Skeletal muscle cell (primary cell): ENCODE measurements at regions not wholly inside any gene's neighbourhood (a gene's known extent, or its start where the extent isn't known, plus 50 kb on each side); places are given as distances from the start of the nearest gene placed in this dataset.

ENCODE experiments used
- DNase-seq: peaks from one replicate; pipeline ENCODE4 v3.0.0-alpha.2; 2010; ENCODE audit warnings: low read depth
- H3K4me3 ChIP-seq: 2 replicates; pipeline ENCODE4 v1.5.1; 2011; ENCODE audit warnings: low read depth, mild to moderate bottlenecking, control low read depth, low read length, moderate library complexity

DNA sequence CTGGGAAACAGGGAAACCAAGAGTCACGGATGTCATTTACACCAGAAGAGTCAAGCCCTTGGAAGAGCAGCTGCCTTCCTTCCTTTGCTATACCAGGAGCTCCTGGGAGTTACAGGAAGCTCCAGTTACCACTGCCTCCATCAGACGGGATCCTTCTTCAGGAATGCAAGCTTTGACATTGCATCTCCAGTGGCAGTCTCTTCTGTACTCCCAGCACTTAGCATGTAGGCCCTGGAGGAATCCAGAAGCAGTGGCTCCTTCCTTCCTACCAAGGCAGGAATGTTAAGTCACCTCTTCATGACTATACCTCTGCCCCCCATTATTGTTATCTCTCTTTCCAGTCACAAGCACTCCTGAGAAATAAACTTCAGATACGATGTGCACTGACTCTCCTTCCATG, 836.0 kb downstream of the MAFB start:
- DNase-seq = no peak
- H3K4me3 ChIP-seq = no peak overlapping the region

DNA sequence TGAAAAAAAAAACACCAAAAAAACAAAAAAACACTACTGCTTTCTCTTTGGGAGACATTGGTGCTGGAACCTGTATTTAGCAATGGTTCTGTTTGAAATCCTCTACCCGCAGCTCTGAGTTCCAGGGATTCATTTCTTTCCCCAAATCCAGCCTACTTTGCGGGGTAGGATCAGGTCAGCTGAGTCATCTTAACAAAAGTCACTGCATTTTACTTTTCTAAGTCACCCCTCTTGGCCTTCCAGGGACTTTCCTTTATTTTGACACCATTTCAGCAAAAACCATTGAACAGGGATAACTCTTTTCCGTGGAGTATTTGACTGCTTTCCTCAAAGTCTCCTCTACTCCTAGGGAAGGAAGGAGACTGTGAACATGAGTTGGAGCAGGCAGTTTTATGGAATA, 837.6 kb downstream of the MAFB start:
- no peak overlapping the region for H3K4me3 ChIP-seq
- DNase-seq = no peak

DNA sequence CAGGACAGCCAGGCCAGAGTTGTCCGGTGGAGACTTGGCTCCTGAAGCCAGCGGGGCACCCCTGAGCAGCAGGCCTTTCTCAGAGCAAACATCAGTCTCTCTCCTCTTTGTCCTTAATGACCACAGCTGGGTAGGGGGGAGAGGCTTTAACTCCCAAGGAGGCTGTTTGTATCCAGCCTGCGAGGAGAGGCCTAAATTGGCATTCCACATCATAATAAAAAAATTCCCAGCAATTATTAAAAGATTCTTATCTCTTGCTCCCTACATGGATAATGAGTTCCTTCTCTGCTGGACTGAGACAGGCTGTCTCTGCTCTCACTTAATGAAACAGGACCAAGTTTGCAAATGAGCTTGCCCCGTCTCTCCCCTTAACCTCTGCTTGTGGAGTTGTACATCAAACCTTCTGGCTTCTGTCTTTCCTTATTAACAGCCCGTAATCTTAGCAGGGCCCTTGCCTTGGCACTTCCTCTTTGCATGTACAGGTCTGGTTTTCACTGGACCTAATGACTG, 838.2 kb downstream of the MAFB start:
- H3K4me3 ChIP-seq = no peak overlapping the region
- DNase-seq = no peak

DNA sequence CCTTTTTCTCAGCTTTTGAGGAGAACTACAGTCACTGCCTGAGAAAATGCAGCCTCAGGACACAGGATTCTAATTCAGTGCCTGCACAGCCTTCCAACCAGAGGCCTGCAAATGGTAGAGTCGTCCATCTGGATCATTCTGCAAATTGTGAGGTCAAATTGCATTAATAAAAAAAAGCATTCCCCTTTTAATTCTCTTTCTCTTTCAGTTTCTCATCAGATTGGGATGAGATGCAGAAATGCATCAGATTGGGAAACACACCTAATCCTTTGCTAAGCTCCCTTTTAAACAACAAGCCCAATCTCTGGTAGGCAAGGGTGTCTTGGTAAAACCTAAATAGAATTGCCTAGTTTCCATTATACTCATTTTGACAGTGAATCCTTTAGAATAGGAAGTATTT, 838.8 kb downstream of the MAFB start:
- DNase-seq = no peak
- no peak overlapping the region for H3K4me3 ChIP-seq

DNA sequence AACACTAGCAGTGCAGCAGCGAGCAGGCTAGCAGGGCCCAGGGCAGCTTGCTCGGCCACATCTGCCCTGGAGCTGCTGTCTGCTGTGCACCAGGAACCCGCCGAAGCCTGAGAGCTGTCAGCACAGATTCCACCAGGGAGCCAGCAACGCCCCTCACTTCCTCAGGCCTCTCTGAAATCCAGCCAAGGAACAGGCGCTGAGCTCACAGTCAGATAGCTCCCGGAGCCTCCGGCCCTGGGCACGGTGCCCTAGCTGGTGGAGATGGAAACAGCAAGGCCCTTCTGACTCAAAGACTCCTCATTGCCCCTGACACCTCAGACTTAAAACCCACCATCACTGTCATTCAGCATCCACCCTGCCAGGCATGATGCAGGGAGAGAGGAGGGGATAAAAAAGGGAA, 839.4 kb downstream of the MAFB start:
- DNase-seq = peak; percentile 85
- H3K4me3 ChIP-seq = no peak overlapping the region

DNA sequence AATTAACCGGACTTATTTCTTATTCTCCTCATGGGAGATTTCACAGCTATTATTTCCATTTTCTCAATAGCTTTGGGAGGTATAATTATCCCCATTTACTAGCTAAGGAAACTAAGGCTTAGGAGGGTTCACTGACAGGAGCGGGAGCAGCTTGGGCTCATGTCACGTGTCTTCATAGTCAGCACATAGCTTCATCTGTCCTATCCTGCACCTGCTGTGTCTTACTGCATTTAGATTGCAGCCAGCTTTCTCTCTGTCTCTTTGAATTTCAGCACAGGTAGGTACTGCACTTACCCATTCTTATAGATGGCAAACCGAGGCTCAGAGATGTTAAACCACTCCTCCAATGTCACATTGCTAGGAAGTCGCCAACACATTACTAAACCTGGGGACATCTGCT, 839.9 kb downstream of the MAFB start:
- H3K4me3 ChIP-seq = no peak overlapping the region
- no peak for DNase-seq

DNA sequence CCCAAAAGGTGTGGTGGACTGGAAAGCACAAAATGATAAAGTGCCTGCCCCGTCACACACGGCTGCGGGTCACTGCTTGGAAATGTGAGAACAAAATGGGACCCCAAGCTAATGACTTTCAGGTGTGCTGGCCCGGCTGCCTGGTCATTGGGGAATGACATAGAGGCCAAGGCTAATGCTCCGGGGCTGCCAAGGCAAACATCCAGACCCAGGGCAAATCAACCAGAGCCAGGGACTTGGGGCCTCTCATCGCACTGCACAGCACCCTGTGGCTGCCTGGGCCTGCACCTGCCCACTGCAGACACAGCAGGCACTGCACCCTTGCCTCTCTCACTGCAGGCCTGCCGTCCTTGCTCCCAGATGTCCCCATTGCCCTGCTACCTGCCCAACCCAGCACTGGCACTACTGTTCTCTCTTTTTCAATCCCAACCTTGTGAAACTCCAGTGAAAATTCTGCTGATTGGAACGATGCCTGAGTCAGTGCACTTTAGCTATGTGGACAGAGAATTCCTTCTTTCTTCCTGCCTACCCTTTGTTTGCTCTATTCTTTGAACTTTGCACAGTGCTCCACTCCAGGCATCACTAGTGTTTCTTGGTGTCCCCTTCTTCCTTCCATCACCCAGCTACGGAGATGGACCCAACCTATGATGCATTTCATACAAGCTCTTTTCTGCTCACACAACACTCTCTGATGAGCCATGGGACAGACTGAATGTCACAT, 849.5 kb downstream of the MAFB start:
- no peak for DNase-seq
- H3K4me3 ChIP-seq = no peak overlapping the region

DNA sequence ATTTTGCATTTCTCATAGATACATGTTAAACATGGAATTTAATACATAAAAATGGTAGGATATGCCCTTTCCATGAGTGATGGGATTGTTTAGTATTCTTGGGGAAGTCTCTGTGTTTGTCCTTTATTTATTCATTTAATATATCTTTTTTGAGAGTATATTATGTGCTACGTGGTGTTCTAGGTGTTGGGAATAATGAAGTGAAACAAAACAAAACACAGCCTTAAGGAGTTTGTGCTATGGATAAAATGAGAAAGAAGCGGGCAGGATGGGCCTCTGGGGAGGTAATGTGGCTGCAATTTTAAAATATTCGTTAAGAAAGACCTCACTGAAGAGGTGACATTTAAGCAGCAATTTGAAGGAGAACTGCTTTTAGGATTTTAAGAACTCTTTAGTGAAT, 851.5 kb downstream of the MAFB start:
- no peak for DNase-seq
- H3K4me3 ChIP-seq = no peak overlapping the region

DNA sequence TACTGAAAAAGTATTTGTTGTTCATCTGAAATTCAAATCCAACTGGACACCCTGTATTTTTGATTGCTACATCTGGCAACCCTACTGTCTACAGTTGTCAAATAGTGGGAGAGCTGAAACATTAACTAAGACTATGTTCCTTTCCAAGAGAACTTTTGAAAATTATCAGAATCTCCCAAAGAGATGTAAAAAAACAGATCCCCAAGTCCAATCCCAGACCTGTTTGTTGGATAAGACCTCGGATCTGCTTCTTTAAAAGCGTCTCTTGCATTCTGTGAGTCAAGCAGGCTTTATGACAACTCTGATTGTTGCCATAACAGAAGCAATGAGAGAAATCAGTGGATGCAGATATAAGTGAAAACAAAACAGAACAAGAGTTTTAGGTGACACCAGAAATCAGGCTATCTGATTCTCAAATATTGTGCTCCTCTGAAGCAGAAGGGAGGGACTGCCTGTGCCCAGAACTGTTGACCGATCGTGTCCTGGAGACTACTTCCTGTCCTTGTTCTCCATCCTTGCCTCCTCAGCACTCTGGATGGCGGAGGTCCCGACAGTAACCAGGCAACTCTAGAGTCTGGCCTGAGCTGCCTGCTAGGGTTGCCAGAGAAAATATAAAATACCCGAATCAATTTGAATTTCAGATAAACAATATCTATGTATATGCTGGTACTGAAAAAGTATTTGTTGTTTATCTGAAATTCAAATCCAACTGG, 853.8 kb downstream of the MAFB start:
- no peak overlapping the region for H3K4me3 ChIP-seq
- DNase-seq = no peak

DNA sequence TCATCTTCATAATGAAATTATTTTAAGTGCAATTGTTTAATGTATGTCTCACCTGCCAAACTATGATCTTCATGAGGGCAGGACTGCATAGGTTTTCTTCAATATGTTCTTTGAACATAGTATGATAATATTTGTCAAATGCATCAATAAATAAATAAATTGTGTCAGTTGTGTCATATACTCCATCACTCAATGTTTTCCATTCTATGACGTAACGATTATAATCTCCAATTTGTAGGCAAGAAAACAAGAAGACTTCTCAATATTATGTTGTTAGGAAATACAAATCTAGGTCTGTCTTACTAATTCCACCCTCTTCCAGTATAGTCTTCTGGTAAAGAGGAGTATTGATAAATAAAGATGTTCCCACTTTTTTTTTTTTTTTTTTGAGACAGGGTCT, 858.1 kb downstream of the MAFB start:
- H3K4me3 ChIP-seq = no peak overlapping the region
- no peak for DNase-seq

DNA sequence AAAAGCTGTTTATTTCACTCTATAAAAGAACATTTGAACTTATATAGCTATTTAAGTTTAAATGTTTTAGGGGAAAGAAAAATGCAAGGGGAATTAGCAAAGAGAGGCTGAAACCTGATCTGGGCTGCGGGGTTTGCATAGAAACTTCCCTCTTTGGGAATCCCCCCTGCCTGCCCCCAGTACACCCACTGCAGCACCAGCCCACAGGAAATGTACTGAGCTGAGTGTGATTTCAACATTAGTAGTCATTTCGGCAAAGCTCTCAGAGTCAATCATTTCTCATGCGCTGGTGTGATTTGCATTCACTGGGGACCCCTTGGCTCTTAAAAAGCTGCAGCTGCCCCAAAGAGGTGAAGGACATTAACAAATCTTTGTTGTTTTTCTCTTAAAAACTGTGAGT, 859.4 kb downstream of the MAFB start:
- H3K4me3 ChIP-seq = no peak overlapping the region
- no peak for DNase-seq

DNA sequence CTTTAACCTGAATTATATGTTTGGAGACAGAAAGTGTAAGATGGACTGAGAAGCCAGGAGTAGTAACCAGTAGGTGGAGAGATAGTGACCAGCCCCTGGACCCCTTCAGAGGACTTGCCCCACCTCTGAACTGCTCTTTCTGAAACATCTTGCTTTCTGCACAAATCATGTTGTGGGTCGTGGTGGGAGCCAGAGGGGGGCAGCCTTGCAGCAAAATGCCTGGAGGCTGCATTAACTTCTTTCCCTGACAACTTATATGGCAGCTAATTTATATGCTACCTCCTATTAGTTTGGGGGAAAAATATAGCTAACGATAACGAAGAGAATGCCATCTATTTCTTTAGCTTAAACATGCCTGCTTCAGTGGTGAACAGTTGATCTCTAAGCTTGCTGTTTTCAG, 859.8 kb downstream of the MAFB start:
- DNase-seq = no peak
- no peak overlapping the region for H3K4me3 ChIP-seq

DNA sequence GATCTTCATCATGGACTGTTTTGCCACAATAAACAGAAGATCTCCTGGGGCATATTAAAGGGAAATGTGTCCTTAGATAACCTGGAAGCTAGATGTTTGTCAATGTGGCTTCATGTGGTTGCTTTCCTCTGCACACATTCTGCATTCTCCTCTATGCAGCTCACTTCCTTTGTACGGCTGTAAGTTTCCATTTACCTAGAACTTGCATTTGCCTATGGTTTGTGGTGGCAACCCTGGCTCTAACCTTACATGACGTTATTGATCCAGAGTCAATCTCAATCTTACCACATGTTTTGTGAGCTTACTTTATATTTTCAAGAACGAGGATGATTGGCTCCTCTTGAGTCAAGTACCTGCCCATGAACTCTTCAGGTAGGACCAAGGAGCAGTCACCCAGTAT, 863.1 kb downstream of the MAFB start:
- no peak for DNase-seq
- no peak overlapping the region for H3K4me3 ChIP-seq

DNA sequence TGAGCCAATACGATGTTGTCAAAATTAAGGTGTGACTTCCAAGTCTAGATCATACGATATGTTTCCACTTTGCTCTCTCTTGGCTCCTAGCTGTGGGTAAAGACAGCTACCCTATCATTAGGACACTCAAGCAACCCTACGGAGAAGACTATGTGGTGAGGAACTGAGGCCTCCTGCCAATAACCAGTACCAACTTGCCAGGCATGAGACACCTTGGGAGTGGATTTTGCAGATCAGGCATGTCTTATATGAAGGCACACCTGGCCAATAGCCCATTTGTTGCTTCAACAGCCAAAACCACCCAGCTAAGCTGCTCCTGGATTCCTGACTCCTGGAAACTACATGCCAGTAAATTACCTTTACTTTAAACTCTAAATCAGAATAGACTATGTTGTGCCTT, 863.4 kb downstream of the DHX35 start:
- no peak for DNase-seq
- no peak overlapping the region for H3K4me3 ChIP-seq

DNA sequence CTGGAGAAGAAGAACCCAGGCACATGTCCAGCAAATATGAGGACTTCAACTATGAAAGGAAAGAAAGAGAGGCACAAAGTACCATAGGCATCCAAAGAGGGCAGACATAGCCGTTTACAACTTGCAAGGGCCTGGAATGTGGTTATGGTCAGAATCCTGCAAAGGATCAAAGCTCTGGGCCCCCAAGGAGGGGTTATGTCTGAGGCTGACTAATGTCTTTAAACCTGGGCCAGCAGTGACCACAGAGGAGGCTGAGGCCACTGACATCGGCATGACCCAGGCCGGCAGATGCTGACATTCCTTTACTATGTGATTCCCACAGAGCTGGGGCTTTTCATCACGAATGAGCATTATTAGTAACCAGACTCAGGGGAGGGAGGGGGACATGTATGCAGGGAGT, 861.1 kb downstream of the DHX35 start:
- peak; percentile 40 for DNase-seq
- no peak overlapping the region for H3K4me3 ChIP-seq

DNA sequence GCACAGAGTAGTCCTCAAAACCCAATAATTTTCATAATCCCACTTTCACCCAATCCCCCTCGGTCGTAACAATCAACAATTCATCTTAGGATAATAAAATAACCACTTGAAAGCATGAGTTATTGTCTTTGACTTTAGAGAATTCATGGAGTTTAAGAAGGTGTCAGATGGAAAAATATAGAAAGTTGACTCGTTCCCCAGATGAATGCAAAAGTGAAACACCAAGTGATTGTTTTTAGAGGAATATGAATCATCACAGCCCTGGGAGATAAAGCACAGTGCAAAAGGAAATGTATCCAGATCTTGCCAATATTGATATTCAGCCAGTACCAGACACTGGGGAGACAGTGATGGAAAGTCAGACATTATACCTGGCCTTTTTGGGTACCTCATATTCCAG, 860.5 kb downstream of the DHX35 start:
- no peak overlapping the region for H3K4me3 ChIP-seq
- DNase-seq = no peak

DNA sequence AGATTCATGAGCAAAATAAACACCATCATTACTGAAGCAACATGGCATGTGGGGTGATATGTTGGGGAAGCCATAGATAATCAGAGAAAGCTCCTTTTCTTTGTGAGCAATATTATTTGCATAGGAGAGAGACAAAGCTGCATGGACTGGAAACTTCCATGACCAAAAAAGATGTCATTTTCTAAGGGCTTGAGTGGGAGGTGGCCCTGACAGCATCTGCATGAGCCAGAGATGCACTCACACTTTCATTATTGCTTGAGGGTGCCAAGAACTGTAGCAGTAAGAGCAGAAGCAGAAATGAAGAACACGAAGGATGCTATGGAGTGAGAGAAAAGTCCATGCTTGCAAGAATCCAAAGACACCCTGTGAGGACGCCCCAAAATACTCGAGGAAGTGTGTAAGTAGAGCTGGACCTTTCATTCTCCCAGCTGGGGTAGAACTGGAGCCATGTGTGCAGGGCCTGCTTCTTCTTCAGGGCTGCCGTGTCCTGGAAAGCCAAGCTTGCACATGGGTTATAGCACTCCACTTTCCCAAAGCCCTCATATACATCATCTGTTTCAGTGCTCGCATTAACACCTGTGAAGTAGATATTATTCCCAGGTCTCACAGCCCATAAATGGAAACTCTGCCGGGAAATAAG, 851.2 kb downstream of the DHX35 start:
- H3K4me3 ChIP-seq = no peak overlapping the region
- DNase-seq = no peak

DNA sequence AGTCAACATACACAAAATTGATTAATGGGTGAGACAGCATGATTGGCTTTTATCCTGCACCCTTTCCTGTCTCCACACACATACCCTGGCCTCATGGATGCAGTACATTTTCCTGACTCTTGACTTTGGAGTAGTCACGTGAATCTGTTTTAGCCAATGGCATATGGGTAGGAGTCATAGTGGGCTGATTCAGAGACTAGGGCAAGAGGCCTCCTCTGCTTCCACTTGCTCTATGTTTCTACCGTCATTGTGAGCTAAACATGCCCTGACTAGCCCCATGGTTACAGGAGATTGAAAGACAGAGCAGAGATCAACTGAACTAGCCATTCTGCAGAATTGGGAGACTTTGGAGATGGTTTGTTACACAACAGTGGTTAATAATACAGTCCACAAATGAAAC, 850.0 kb downstream of the DHX35 start:
- DNase-seq = no peak

DNA sequence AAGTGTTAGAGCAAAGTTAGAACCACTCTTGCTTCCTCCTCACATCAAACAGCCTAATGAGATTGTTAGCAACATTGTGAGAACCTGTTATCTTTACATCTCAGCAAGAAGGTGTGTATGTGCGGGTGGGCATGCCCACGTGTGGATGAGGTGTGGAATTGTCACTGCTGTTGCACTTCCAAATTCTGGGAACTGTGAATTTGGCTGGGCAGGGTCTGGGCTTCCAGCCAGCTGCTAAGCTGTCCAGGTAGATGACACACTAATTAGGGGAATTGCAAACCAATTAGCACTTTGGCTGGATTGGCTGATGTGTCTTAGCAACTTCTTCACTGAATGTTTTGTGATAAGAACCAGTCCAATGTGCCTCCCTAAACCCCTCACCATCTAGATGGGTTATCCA, 848.2 kb downstream of the DHX35 start:
- no peak overlapping the region for H3K4me3 ChIP-seq
- DNase-seq = no peak

More for the DNA sequence above, 850.0 kb downstream of the DHX35 start:
- H3K4me3 ChIP-seq = no peak overlapping the region

DNA sequence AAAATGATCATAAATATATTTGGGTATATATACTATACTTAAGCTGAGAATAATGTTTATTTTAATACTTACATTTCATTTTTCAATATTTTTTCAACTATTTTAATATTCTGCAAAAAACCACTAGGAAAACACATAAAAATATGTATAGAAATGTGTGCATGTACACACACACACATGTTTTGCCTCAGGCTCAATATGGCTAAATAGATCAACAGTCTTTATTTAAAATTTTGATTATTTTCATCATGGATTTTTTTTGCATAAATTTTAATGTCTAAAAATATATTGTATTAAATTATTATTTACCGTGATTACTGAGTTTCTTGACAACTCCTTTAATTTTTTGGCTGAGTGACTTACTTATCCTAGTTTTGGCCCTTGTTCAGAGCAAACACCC, 846.5 kb downstream of the DHX35 start:
- no peak overlapping the region for H3K4me3 ChIP-seq

DNA sequence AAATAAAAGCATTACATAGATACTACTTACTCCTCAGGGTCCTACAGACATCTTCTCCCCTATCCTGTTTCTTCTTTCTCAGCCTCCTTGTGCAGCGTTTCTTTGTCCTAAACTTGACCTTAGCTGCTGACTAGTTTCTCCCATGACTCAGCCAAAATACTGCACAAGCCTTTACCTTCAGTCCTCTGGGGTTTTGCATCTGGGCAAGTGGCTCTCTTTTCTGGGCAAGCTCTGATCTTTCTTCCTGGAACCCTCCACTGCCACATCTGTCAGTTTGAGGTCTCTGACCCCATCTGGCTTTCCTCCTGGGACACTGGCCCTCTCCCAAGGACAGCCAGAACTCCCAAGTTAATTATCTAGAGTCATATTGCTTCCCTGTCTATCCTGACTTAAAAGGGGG, 838.4 kb downstream of the DHX35 start:
- DNase-seq = peak; percentile 13
- no peak overlapping the region for H3K4me3 ChIP-seq

More for the DNA sequence above, 846.5 kb downstream of the DHX35 start:
- no peak for DNase-seq
